GM18517 (cell line): ENCODE measurements at regions not wholly inside any gene's neighbourhood (a gene's known extent, or its start where the extent isn't known, plus 50 kb on each side); places are given as distances from the start of the nearest gene placed in this dataset.

ENCODE experiments used
- ATAC-seq: cut with Tn5 transposase; IDR thresholded peaks from one replicate; pipeline ENCODE4 v1.9.1; 2021; ENCODE audit warnings: mild to moderate bottlenecking, moderate library complexity; ENCODE audit not compliant: unreplicated experiment

GRCh38 chr22:47583959-47584562 is 821.6 kb downstream of the TBC1D22A start:
- no peak for ATAC-seq

GRCh38 chr22:47582067-47582466 is 819.6 kb downstream of the TBC1D22A start:
- ATAC-seq, result no peak

- no peak for ATAC-seq
These were observed 817.7 kb downstream of the TBC1D22A start for GRCh38 chr22:47580121-47580520.

- ATAC-seq, result no peak
These were observed 814.5 kb downstream of the TBC1D22A start for GRCh38 chr22:47576908-47577307.

GRCh38 chr22:47575291-47575690 is 812.8 kb downstream of the TBC1D22A start:
- ATAC-seq, result no peak

- no peak for ATAC-seq
These were observed 812.1 kb downstream of the TBC1D22A start for GRCh38 chr22:47574556-47574955.

GRCh38 chr22:47573141-47573540 is 810.7 kb downstream of the TBC1D22A start:
- no peak for ATAC-seq

GRCh38 chr22:47572443-47572842 is 810.0 kb downstream of the TBC1D22A start:
- no peak for ATAC-seq

- ATAC-seq, result no peak
These were observed 809.2 kb downstream of the TBC1D22A start for GRCh38 chr22:47571616-47572015.

- no peak for ATAC-seq
These were observed 808.4 kb downstream of the TBC1D22A start for GRCh38 chr22:47570851-47571250.

- ATAC-seq, result no peak
These were observed 807.8 kb downstream of the TBC1D22A start for GRCh38 chr22:47570300-47570685.

GRCh38 chr22:47569389-47570299 is 807.2 kb downstream of the TBC1D22A start:
- ATAC-seq, result no peak

GRCh38 chr22:47568700-47569099 is 806.2 kb downstream of the TBC1D22A start:
- ATAC-seq, result no peak

GRCh38 chr22:47567126-47568090 is 805.0 kb downstream of the TBC1D22A start:
- no peak for ATAC-seq

GRCh38 chr22:47566491-47566890 is 804.0 kb downstream of the TBC1D22A start:
- ATAC-seq, result no peak

GRCh38 chr22:47565607-47566006 is 803.2 kb downstream of the TBC1D22A start:
- no peak for ATAC-seq

GRCh38 chr22:47564651-47565434 is 802.4 kb downstream of the TBC1D22A start:
- no peak for ATAC-seq

GRCh38 chr22:47564158-47564450 is 801.7 kb downstream of the TBC1D22A start:
- ATAC-seq, result no peak

GRCh38 chr22:47563406-47564157 is 801.1 kb downstream of the TBC1D22A start:
- ATAC-seq, result no peak

GRCh38 chr22:47561766-47562165 is 799.3 kb downstream of the TBC1D22A start:
- ATAC-seq, result no peak
